Stimulated activated naive CD8-positive, alpha-beta T cell treated with anti-CD3 and anti-CD28 coated beads, Interleukin-15, Interleukin-2, amounts not matched to agents 100 ng/mL and 50 ng/mL, for 24 hours (primary cell): ENCODE measurements at regions not wholly inside any gene's neighbourhood (a gene's known extent, or its start where the extent isn't known, plus 50 kb on each side); places are given as distances from the start of the nearest gene placed in this dataset.

ENCODE experiments used
- H3K27ac Mint-ChIP-seq: one replicate; pipeline ENCODE4 v1.8.0; 2021; ENCODE audit warnings: mild to moderate bottlenecking, mixed read lengths
- H3K27me3 Mint-ChIP-seq: one replicate; pipeline ENCODE4 v1.8.0; 2021; ENCODE audit warnings: mixed read lengths
- H3K36me3 Mint-ChIP-seq: one replicate; pipeline ENCODE4 v1.8.0; 2021; ENCODE audit warnings: low read depth, mixed read lengths
- H3K4me1 Mint-ChIP-seq: one replicate; pipeline ENCODE4 v1.8.0; 2021; ENCODE audit warnings: low read depth, mixed read lengths
- H3K4me3 Mint-ChIP-seq: one replicate; pipeline ENCODE4 v1.8.0; 2021; ENCODE audit warnings: mild to moderate bottlenecking, mixed read lengths
- H3K9me3 Mint-ChIP-seq: one replicate; pipeline ENCODE4 v1.8.0; 2021; ENCODE audit warnings: mixed read lengths

- Mint-ChIP-seq H3K27me3 (no peaks in the 10 kb centered on the region), H3K4me3 (no peak overlapping the region), H3K4me1 (no peaks in the 10 kb centered on the region), H3K27ac (no peak overlapping the region), H3K9me3 (peaks cover 8% of the 10 kb centered on the region), H3K36me3 (no peaks in the 10 kb centered on the region)
Measured at GRCh38 chr3:17954801-17955200, 212.4 kb upstream of the TBC1D5 start.

GRCh38 chr3:17951241-17951640 is 208.8 kb upstream of the TBC1D5 start:
- peaks cover 19% of the 10 kb centered on the region for H3K27me3 Mint-ChIP-seq
- peaks cover 8% of the 10 kb centered on the region for H3K4me1 Mint-ChIP-seq
- H3K36me3 Mint-ChIP-seq: no peaks in the 10 kb centered on the region

GRCh38 chr3:17949101-17949500 is 206.7 kb upstream of the TBC1D5 start:
- Mint-ChIP-seq H3K4me3 (no peak overlapping the region), H3K4me1 (peaks cover 15% of the 10 kb centered on the region), H3K27me3 (peaks cover 24% of the 10 kb centered on the region), H3K36me3 (no peaks in the 10 kb centered on the region), H3K27ac (no peak overlapping the region), H3K9me3 (peaks cover 12% of the 10 kb centered on the region)

More at GRCh38 chr3:17951241-17951640, 208.8 kb upstream of the TBC1D5 start:
- no peak overlapping the region for H3K4me3 Mint-ChIP-seq
- H3K9me3 Mint-ChIP-seq: peaks cover 12% of the 10 kb centered on the region
- no peak overlapping the region for H3K27ac Mint-ChIP-seq

GRCh38 chr3:17947833-17948232 is 205.4 kb upstream of the TBC1D5 start:
- peaks cover 15% of the 10 kb centered on the region for H3K4me1 Mint-ChIP-seq
- no peak overlapping the region for H3K27ac Mint-ChIP-seq
- H3K27me3 Mint-ChIP-seq: peaks cover 27% of the 10 kb centered on the region

GRCh38 chr3:17946619-17947018 is 204.2 kb upstream of the TBC1D5 start:
- no peaks in the 10 kb centered on the region for H3K36me3 Mint-ChIP-seq
- H3K4me1 Mint-ChIP-seq: peaks cover 15% of the 10 kb centered on the region
- H3K4me3 Mint-ChIP-seq: no peak overlapping the region
- H3K9me3 Mint-ChIP-seq: peaks cover 7% of the 10 kb centered on the region
- H3K27ac Mint-ChIP-seq: no peak overlapping the region
- peaks cover 27% of the 10 kb centered on the region for H3K27me3 Mint-ChIP-seq

More at GRCh38 chr3:17947833-17948232, 205.4 kb upstream of the TBC1D5 start:
- Mint-ChIP-seq H3K9me3 (peaks cover 8% of the 10 kb centered on the region), H3K36me3 (no peaks in the 10 kb centered on the region), H3K4me3 (no peak overlapping the region)

GRCh38 chr3:17945799-17946399 is 203.5 kb upstream of the TBC1D5 start:
- H3K36me3 Mint-ChIP-seq: no peaks in the 10 kb centered on the region
- peaks cover 27% of the 10 kb centered on the region for H3K27me3 Mint-ChIP-seq
- H3K4me1 Mint-ChIP-seq: peaks cover 15% of the 10 kb centered on the region
- H3K27ac Mint-ChIP-seq: no peak overlapping the region
- no peak overlapping the region for H3K4me3 Mint-ChIP-seq
- H3K9me3 Mint-ChIP-seq: peaks cover 7% of the 10 kb centered on the region

- H3K27me3 Mint-ChIP-seq: peaks cover 27% of the 10 kb centered on the region
Measured at GRCh38 chr3:17945018-17945798, 202.8 kb upstream of the TBC1D5 start.

GRCh38 chr3:17942856-17943255 is 200.4 kb upstream of the TBC1D5 start:
- Mint-ChIP-seq H3K27me3 (peaks cover 15% of the 10 kb centered on the region), H3K4me1 (peaks cover 7% of the 10 kb centered on the region), H3K36me3 (no peaks in the 10 kb centered on the region), H3K9me3 (no peaks in the 10 kb centered on the region), H3K27ac (no peak overlapping the region), H3K4me3 (no peak overlapping the region)

More at GRCh38 chr3:17945018-17945798, 202.8 kb upstream of the TBC1D5 start:
- Mint-ChIP-seq H3K4me3 (no peak overlapping the region), H3K27ac (no peak overlapping the region), H3K4me1 (peaks cover 15% of the 10 kb centered on the region), H3K9me3 (peaks cover 4% of the 10 kb centered on the region), H3K36me3 (no peaks in the 10 kb centered on the region)

- Mint-ChIP-seq H3K27ac (no peak overlapping the region), H3K4me3 (no peak overlapping the region), H3K4me1 (peaks cover 7% of the 10 kb centered on the region), H3K27me3 (peaks cover 14% of the 10 kb centered on the region), H3K9me3 (no peaks in the 10 kb centered on the region), H3K36me3 (no peaks in the 10 kb centered on the region)
Measured at GRCh38 chr3:17941766-17942165, 199.3 kb upstream of the TBC1D5 start.

GRCh38 chr3:17941152-17941551 is 198.7 kb upstream of the TBC1D5 start:
- Mint-ChIP-seq H3K4me1 (peaks cover 7% of the 10 kb centered on the region), H3K27me3 (peaks cover 11% of the 10 kb centered on the region), H3K27ac (no peak overlapping the region), H3K9me3 (no peaks in the 10 kb centered on the region), H3K4me3 (no peak overlapping the region), H3K36me3 (no peaks in the 10 kb centered on the region)

GRCh38 chr3:17939157-17939556 is 196.7 kb upstream of the TBC1D5 start:
- peaks cover 13% of the 10 kb centered on the region for H3K27me3 Mint-ChIP-seq
- no peaks in the 10 kb centered on the region for H3K4me1 Mint-ChIP-seq
- H3K9me3 Mint-ChIP-seq: no peaks in the 10 kb centered on the region
- no peak overlapping the region for H3K4me3 Mint-ChIP-seq
- H3K36me3 Mint-ChIP-seq: no peaks in the 10 kb centered on the region
- H3K27ac Mint-ChIP-seq: no peak overlapping the region

GRCh38 chr3:17938313-17938712 is 195.9 kb upstream of the TBC1D5 start:
- no peaks in the 10 kb centered on the region for H3K4me1 Mint-ChIP-seq
- no peak overlapping the region for H3K27ac Mint-ChIP-seq
- H3K9me3 Mint-ChIP-seq: no peaks in the 10 kb centered on the region
- H3K36me3 Mint-ChIP-seq: no peaks in the 10 kb centered on the region
- peaks cover 10% of the 10 kb centered on the region for H3K27me3 Mint-ChIP-seq
- no peak overlapping the region for H3K4me3 Mint-ChIP-seq

- Mint-ChIP-seq H3K9me3 (peaks cover 3% of the 10 kb centered on the region), H3K27me3 (peaks cover 10% of the 10 kb centered on the region), H3K4me3 (no peak overlapping the region), H3K27ac (no peak overlapping the region), H3K36me3 (no peaks in the 10 kb centered on the region), H3K4me1 (no peaks in the 10 kb centered on the region)
Measured at GRCh38 chr3:17936736-17937480, 194.5 kb upstream of the TBC1D5 start.

- no peaks in the 10 kb centered on the region for H3K4me1 Mint-ChIP-seq
- H3K9me3 Mint-ChIP-seq: peaks cover 7% of the 10 kb centered on the region
- no peak overlapping the region for H3K4me3 Mint-ChIP-seq
- no peaks in the 10 kb centered on the region for H3K36me3 Mint-ChIP-seq
- no peak overlapping the region for H3K27ac Mint-ChIP-seq
- peaks cover 10% of the 10 kb centered on the region for H3K27me3 Mint-ChIP-seq
Measured at GRCh38 chr3:17935222-17935621, 192.8 kb upstream of the TBC1D5 start.

GRCh38 chr3:17932136-17932771 is 189.8 kb upstream of the TBC1D5 start:
- Mint-ChIP-seq H3K27ac (no peak overlapping the region), H3K36me3 (no peaks in the 10 kb centered on the region), H3K27me3 (peaks cover 10% of the 10 kb centered on the region), H3K9me3 (peaks cover 7% of the 10 kb centered on the region), H3K4me1 (no peaks in the 10 kb centered on the region), H3K4me3 (no peak overlapping the region)
